Endothelial cell of umbilical vein (primary cell): ENCODE measurements at regions not wholly inside any gene's neighbourhood (a gene's known extent, or its start where the extent isn't known, plus 50 kb on each side); places are given as distances from the start of the nearest gene placed in this dataset.

Experiments
- BruUV-seq: library from RNA; stranded (reverse); fragments of 400-500 nt; replicated peaks from 2 replicates; lab custom pipeline; 2021; lab: Mats Ljungman, UMichigan
- CTCF ChIA-PET: fragments of 300-600, 350-600 bp; sonication (Branson Sonifier 250); formaldehyde crosslinking; loops from one replicate; lab custom pipeline; 2021; ENCODE audit warnings: antibody characterized with exemption, inconsistent platforms; lab: Charles Lee
- POLR2A ChIA-PET: fragments of 300-600, 350-600 bp; sonication (Branson Sonifier 250); formaldehyde crosslinking; loops from one replicate; lab custom pipeline; 2021; ENCODE audit warnings: antibody characterized with exemption, inconsistent platforms; lab: Charles Lee
- DNase-seq: peaks from one replicate; pipeline ENCODE4 v3.0.0-alpha.2; 2011; ENCODE audit warnings: low read depth, low spot score
- FAIRE-seq: peaks from 2 replicates; lab custom pipeline; 2011; peaks lifted over from hg19 to GRCh38; lab: Jason Lieb, UNC
- H2AFZ ChIP-seq: 2 replicates; pipeline ENCODE4 v1.6.0; 2012; ENCODE audit warnings: low read depth, low read length, control low read depth, inconsistent platforms
- H3K27ac ChIP-seq: 2 replicates; pipeline ENCODE4 v1.5.1; 2011; ENCODE audit warnings: low read depth, mild to moderate bottlenecking, control low read depth, low read length, moderate library complexity; ENCODE audit not compliant: insufficient read depth
- H3K27me3 ChIP-seq, 2 experiments: 2 replicates each; pipeline versions ENCODE4 v1.6.0 to v1.6.1; 2011; ENCODE audit warnings: low read length in 2 of 2, mixed read lengths in 1 of 2; ENCODE audit not compliant: control insufficient read depth in 2 of 2, insufficient read depth in 2 of 2
- H3K36me3 ChIP-seq, 2 experiments: 2 replicates in 1 of 2; 3 replicates in 1 of 2; pipeline ENCODE4 v1.5.1; 2011; ENCODE audit warnings: low read length in 2 of 2, mild to moderate bottlenecking in 1 of 2, moderate library complexity in 1 of 2; ENCODE audit not compliant: control insufficient read depth in 2 of 2, insufficient read depth in 2 of 2; ENCODE audit errors: extremely low read depth in 1 of 2
- H3K4me1 ChIP-seq: 3 replicates; pipeline ENCODE4 v1.5.1; 2011; ENCODE audit warnings: mild to moderate bottlenecking, low read length; ENCODE audit not compliant: control insufficient read depth, insufficient read depth; ENCODE audit errors: extremely low read depth
- H3K4me2 ChIP-seq: 2 replicates; pipeline ENCODE4 v1.6.1; 2011; ENCODE audit warnings: low read length, control low read depth, mixed read lengths; ENCODE audit not compliant: insufficient read depth
- H3K4me3 ChIP-seq, 3 experiments: fragments of 200-600 bp in 1 of 3; sonication (generic), shearing (Covaris generic) in 1 of 3; replicated peaks in 1 of 3; 2 replicates each; pipeline ENCODE4 v1.5.1; 2011 to 2016; ENCODE audit warnings: control low read depth in 3 of 3, low read length in 3 of 3, mild to moderate bottlenecking in 2 of 3, inconsistent platforms in 1 of 3, low read depth in 1 of 3, moderate library complexity in 1 of 3; ENCODE audit not compliant: insufficient read depth in 1 of 3
- H3K79me2 ChIP-seq: 2 replicates; pipeline ENCODE4 v1.6.0; 2012; ENCODE audit warnings: low read length, inconsistent platforms; ENCODE audit not compliant: control insufficient read depth, insufficient read depth
- H3K9ac ChIP-seq: replicated peaks from 2 replicates; pipeline ENCODE3; 2011; ENCODE audit warnings: low read length, control low read depth; ENCODE audit not compliant: insufficient read depth; ENCODE audit errors: extremely low read depth
- H3K9me1 ChIP-seq: replicated peaks from 3 replicates; pipeline ENCODE4 v1.6.0; 2011; ENCODE audit warnings: mild to moderate bottlenecking, low read length; ENCODE audit not compliant: control insufficient read depth, insufficient read depth; ENCODE audit errors: extremely low read depth
- H3K9me3 ChIP-seq: replicated peaks from 2 replicates; pipeline ENCODE4 v1.5.1; 2012; ENCODE audit warnings: low read length, inconsistent platforms; ENCODE audit not compliant: control insufficient read depth, insufficient read depth
- H4K20me1 ChIP-seq: replicated peaks from 2 replicates; pipeline ENCODE3; 2011; ENCODE audit warnings: mild to moderate bottlenecking, low read length; ENCODE audit not compliant: control insufficient read depth, insufficient read depth; ENCODE audit errors: extremely low read depth
- EZH2 ChIP-seq: IDR thresholded peaks from 2 replicates; pipeline ENCODE4 v1.6.1; 2012; ENCODE audit warnings: borderline replicate concordance, low read depth, mild to moderate bottlenecking, moderate library complexity, low read length, inconsistent platforms; ENCODE audit not compliant: severe bottlenecking
- FOS ChIP-seq: IDR thresholded peaks from 2 replicates; pipeline ENCODE4 v1.6.1; 2011; ENCODE audit warnings: mild to moderate bottlenecking, low read length, moderate library complexity, borderline replicate concordance; ENCODE audit not compliant: insufficient read depth
- GATA2 ChIP-seq: IDR thresholded peaks from 2 replicates; pipeline ENCODE4 v1.7.0; 2011; ENCODE audit warnings: low read depth, mild to moderate bottlenecking, moderate library complexity, mixed read lengths, low read length; ENCODE audit not compliant: insufficient read length, insufficient read depth
- JUN ChIP-seq: IDR thresholded peaks from 2 replicates; pipeline ENCODE4 v1.6.1; 2011; ENCODE audit warnings: borderline replicate concordance, low read depth; ENCODE audit not compliant: insufficient read length, insufficient read depth
- MAX ChIP-seq: IDR thresholded peaks from 2 replicates; pipeline ENCODE4 v1.6.1; 2011; ENCODE audit not compliant: insufficient read depth, insufficient read length
- MYC ChIP-seq: IDR thresholded peaks from one replicate; pipeline ENCODE4 v1.6.1; 2011; ENCODE audit warnings: mild to moderate bottlenecking, low read depth, low read length
- POLR2A ChIP-seq: IDR thresholded peaks from 2 replicates; pipeline ENCODE4 v1.6.1; 2012; ENCODE audit warnings: low read depth, mild to moderate bottlenecking, control low read depth, low read length
- POLR2AphosphoS5 ChIP-seq: IDR thresholded peaks from 2 replicates; pipeline ENCODE4 v1.6.1; 2012; ENCODE audit warnings: low read depth, mild to moderate bottlenecking, control low read depth, low read length, moderate library complexity; ENCODE audit not compliant: insufficient read depth
- dilution Hi-C: fragments of 300-500 bp; cut with MboI; formaldehyde crosslinking; loops from one replicate; pipeline ENCODE4 v1.15.0; 2019; ENCODE audit warnings: low sequenced_read_pairs; ENCODE audit not compliant: extremely low pct_ligation_motif_present
- intact Hi-C: fragments of 100-400 bp; cut with micrococcal nuclease; formaldehyde crosslinking; loops from one replicate; pipeline ENCODE4 v1.10.0; 2022
- TF ChIP-seq, protein P1 (sequence below), 2 donors: IDR thresholded peaks; 1 replicate in 1 of 2; 2 replicates in 1 of 2; pipeline ENCODE4 v1.5.1; 2011; ENCODE audit warnings: low read length in 2 of 2, mild to moderate bottlenecking in 2 of 2, moderate library complexity in 2 of 2, control low read depth in 1 of 2, inconsistent platforms in 1 of 2, low read depth in 1 of 2; ENCODE audit not compliant: insufficient read depth in 1 of 2; ENCODE audit errors: extremely low read depth in 1 of 2

DNA sequence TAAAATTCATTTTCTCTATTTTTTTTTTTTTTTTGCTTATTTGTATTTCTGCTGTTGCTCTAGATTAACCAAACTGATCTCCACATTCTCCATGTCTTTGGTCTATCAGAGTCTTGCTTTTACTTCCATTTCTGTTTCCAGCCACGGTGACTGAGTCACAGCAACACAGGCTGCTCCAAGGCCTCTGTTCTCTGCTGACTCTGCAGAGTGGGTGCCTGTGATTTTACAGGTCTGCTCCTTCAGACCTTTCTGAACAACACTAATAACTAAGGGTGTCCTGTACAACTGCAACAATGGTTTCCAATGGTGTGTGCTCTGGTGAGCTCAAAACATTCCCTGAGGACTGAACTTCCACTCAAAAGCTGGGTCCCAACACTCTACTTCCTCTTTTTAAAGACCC, 102.3 kb upstream of the BMP2 start:
- Histone ChIP-seq H3K36me3 (no peaks in the 10 kb centered on the region), H3K4me3 (no peak overlapping the region), H2AFZ (no peak overlapping the region), H3K4me1 (peaks cover 18% of the 10 kb centered on the region), H3K9me3 (peaks cover 2% of the 10 kb centered on the region), H3K79me2 (no peaks in the 10 kb centered on the region), H3K27ac (no peak overlapping the region), H4K20me1 (no peaks in the 10 kb centered on the region), H3K9me1 (no peaks in the 10 kb centered on the region), H3K27me3 (no peaks in the 10 kb centered on the region), H3K9ac (no peak overlapping the region), H3K4me2 (no peak overlapping the region)
- ChIA-PET POLR2A (no interaction called here), CTCF (no interaction called here)
- BruUV-seq = no TSS peak
- dilution Hi-C loops (no loop called here), intact Hi-C loops (no loop called here)
- TF ChIP-seq MYC = no peak
- no peak for TF ChIP-seq POLR2A
- TF ChIP-seq, protein P1, sequence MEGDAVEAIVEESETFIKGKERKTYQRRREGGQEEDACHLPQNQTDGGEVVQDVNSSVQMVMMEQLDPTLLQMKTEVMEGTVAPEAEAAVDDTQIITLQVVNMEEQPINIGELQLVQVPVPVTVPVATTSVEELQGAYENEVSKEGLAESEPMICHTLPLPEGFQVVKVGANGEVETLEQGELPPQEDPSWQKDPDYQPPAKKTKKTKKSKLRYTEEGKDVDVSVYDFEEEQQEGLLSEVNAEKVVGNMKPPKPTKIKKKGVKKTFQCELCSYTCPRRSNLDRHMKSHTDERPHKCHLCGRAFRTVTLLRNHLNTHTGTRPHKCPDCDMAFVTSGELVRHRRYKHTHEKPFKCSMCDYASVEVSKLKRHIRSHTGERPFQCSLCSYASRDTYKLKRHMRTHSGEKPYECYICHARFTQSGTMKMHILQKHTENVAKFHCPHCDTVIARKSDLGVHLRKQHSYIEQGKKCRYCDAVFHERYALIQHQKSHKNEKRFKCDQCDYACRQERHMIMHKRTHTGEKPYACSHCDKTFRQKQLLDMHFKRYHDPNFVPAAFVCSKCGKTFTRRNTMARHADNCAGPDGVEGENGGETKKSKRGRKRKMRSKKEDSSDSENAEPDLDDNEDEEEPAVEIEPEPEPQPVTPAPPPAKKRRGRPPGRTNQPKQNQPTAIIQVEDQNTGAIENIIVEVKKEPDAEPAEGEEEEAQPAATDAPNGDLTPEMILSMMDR (IDR thresholded peaks at IDR 0.05; ENCODE audit: extremely low read depth in 1 of 2, insufficient read depth in 1 of 2, low read depth in 1 of 2, low read length in 2 of 2) = no peak
- no peak for DNase-seq
- no peak for FAIRE-seq

DNA sequence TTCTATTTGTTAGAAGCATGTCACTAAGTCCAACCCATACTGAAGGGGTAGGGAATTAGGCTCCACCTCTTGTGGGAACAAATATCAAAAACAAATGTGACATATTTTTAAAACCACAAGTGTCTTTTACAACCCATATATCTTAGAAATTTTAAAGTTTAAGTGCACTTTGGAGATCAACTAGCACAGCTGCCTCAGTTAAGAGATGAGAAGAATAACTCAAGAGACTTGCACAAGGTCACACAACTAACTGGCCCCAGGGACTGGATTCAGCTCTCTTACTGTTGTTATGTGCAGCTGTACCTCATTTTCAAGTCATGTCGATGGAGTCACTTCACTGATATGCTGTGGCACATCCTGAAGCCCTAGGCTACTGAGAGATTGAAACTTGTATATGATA, 102.9 kb upstream of the BMP2 start:
- intact Hi-C loops (no loop called here), dilution Hi-C loops (no loop called here)
- BruUV-seq = no TSS peak
- POLR2A ChIA-PET = no interaction called here
- H3K9me3 ChIP-seq = peaks cover 2% of the 10 kb centered on the region
- no peak overlapping the region for H3K27ac ChIP-seq
- no peak for TF ChIP-seq POLR2A
- no peak for TF ChIP-seq JUN
- TF ChIP-seq GATA2 = no peak
- TF ChIP-seq POLR2AphosphoS5 = no peak
- no peak for TF ChIP-seq EZH2
- no peak for TF ChIP-seq MYC
- TF ChIP-seq MAX = no peak
- no peak for TF ChIP-seq FOS
- TF ChIP-seq, protein P1 (IDR thresholded peaks at IDR 0.05; ENCODE audit: extremely low read depth in 1 of 2, insufficient read depth in 1 of 2, low read depth in 1 of 2, low read length in 2 of 2) = no peak
- H3K79me2 ChIP-seq = no peaks in the 10 kb centered on the region
- no peaks in the 10 kb centered on the region for H3K36me3 ChIP-seq
- peaks cover 18% of the 10 kb centered on the region for H3K4me1 ChIP-seq
- H3K27me3 ChIP-seq = no peaks in the 10 kb centered on the region
- H3K4me3 ChIP-seq = no peak overlapping the region
- CTCF ChIA-PET = interaction anchor here (0.7 kb wide), 1 partner anchor 10 kb away, joined by 3 read pairs; no protein-coding TSS in a partner anchor
- H2AFZ ChIP-seq = no peak overlapping the region
- no peak overlapping the region for H3K4me2 ChIP-seq
- H3K9ac ChIP-seq = no peak overlapping the region
- no peak for DNase-seq
- no peaks in the 10 kb centered on the region for H3K9me1 ChIP-seq
- H4K20me1 ChIP-seq = no peaks in the 10 kb centered on the region
- no peak for FAIRE-seq
